HG02759 (cell line): ENCODE measurements at regions not wholly inside any gene's neighbourhood (a gene's known extent, or its start where the extent isn't known, plus 50 kb on each side); places are given as distances from the start of the nearest gene placed in this dataset.

Experiments
- ATAC-seq: cut with Tn5 transposase; IDR thresholded peaks from one replicate; pipeline ENCODE4 v1.9.1; 2021; ENCODE audit warnings: mild to moderate bottlenecking, moderate library complexity; ENCODE audit not compliant: unreplicated experiment

DNA sequence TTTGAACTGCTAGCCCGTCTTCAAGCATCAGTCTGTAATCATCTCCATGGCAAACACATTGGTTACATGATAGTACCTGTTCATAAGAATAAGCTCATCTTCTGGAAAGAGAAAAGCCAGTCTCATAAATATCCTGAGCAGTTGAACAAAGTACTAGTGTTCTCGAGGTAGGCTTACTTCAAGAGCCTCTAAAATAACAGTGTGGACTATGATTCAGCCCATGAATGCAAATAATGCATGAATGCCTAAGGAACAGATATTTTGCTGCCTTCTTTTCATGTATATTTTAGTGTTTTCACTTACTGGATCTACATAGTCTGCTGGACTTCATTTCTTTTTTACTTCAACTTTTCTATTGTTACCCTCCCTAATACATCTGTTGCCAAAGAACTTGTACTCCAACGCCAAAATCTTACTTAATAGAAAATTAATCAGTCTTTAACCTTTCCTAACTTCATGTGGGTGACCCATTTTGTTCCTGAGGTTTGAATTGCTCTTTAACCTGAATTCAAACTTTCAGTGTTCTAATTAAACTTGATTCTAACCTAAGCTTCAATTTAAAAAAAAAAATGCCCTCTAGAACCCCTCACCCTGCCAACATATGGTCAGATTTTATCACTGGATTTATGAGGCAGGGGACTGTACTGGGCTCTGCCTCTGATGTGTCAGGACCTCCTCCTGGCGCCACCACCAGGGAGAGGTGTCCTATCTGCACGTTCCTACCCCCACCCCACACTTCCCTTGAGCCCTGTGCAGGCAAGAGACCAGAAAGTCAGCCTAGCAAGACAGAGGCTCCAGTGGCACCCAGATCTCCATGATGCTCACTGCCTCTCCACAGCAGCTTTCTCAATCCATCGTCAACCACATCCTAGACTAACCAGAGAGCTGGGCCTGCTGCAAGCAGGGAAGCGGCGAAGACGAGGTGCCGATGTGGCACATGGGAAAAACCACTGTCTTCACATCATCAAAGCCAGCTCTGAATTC, 264.7 kb upstream of the ID2 start:
- no peak for ATAC-seq

DNA sequence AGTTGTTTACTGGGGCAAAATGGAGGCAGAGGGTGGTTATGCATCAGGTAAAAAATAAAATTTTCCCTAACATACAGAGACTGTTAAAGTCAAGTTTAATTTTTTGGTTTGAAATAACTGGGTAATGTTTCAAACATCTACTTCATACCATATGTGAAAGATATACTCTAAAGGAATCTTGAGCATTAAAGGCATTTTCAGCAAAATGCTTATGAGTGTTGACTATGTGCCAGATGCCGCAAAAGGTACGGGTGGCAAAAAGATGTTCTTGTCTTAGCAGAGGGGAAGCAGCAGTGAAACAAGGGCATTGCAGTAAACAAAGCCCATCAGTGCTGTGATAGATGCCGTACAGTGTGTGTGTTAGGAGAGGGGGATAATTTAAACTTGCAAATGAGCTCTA, 263.1 kb upstream of the ID2 start:
- no peak for ATAC-seq

DNA sequence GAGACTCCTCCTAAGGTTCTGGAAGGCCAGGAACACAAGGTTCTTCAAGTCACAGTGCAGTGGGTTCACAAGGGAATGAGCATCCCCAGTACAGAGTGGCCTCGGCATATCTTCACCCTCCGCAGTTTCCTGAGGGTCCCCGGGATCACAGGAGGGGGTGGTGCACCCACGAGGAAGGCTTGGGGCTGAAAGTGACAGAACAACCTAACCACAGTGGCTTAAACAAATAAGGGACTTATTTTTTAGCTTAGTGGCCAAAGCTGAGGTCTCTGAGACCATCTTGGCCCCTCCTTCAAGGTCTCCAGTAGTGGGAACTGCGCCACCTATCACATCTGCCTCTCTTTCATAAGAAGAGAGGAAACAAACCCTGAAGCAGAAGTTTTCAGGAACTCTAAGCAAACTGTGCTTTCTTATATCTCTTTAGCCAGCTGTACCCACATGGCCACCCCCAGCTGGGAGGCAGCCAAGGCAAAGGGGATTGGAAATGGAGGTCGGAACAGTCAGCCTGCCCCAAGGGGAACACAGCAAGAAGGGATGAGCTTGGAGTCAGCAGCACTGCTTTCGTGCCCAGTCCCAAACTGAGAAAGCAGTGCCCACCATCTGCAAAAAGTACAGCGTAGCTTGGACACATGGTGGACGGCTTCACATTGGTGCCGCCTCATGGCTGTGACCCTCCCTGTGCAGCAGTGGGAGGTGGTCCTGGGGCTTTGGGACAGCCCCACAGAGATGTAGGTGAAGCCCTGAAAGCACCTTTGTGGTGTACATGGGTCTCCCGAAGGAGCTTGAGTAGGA, 260.0 kb upstream of the ID2 start:
- peak; percentile 91 for ATAC-seq

DNA sequence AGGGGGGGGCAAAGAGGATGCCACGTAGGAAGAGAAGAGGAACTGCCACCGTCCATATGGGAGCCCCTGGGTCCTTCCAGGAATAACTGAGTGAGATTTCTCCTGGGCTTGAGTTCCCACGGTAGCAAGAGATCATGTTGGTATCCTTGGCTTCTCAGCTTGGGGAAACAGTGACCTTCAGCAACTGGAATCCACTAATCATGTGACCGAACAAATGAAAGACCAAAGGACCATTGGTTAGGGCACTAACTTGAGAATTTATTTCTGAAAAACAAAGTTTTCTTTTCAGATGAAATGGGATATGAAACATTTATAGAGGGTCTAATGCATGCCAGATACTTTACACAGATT, 259.4 kb upstream of the ID2 start:
- no peak for ATAC-seq

DNA sequence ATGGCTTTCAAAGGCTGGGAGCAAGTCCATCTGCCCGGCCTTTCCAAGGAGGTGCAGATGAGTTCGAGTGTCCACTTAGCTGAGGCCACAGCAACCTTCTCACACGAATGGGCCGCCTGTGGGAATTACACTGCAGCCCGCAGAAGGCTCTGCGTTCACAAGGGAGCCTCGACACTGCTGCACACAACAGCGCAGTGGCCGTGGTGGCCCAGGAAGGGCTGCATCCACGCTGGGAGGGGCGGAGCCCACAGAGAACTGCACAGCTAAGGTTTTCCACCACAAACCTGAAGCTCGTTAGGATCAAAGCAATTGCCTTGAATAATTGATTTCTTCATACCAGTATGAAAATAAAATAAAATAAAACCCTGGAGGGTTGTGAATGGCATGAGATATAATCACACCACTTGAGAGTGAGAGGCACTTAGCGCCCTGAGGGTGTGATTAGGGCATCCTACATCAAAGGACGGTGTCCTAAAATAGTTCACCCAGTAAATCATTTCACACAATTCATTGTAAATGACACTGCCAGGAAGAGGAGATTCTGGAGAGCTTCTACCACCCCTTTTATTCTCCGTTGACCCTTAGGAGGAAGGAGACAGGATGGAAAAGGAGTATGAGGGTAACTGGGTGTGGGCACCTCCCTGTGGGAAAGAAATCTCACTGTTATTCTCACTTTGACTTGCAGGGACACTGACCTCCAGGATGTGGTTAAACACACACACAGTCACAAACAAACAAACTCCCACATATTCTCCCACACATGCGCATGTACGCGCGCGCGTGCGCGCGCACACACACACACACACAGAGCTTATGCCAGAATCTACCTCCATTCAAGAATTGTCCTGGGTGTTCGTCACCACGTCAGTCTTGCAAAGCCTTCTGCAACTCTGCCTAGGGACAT, 256.6 kb upstream of the ID2 start:
- ATAC-seq = no peak

DNA sequence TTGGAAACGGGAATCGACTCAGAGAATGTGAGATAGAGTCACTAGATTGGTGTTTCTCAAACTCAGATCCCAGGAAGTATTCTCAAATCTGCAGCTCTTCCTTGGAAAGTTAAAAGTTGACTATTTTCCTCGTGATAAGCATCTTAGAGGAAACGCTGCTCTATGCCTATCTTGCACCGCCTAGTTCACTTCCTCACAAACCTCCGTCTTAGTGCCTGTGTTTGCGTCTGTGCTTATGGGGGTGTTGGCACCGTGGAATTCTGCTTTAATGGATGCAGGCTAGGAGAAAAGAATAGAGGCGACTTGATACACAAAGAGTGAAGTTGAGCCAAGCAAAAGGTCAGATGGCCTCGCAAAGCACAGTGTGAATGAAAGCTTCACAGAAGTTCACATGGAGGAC, 255.3 kb upstream of the ID2 start:
- no peak for ATAC-seq

DNA sequence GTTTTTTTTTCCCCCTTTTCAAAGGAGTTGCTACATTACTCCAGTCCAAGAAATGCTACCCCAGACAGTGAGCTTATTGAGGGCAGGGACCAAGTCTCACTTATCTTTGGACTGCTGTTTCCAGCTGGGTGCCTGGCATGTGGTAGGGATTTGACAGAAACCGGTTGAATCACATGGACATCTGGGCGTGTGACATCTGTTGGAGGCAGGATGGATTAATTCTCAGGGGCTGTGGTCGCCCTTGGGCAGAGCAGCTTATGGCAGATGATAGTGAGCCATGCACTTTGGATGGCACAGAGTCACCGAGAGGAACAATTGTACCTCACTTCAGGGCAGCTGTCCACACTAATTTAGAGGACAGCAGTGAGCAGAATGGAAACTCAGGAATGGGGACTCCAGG, 254.6 kb upstream of the ID2 start:
- ATAC-seq = no peak

DNA sequence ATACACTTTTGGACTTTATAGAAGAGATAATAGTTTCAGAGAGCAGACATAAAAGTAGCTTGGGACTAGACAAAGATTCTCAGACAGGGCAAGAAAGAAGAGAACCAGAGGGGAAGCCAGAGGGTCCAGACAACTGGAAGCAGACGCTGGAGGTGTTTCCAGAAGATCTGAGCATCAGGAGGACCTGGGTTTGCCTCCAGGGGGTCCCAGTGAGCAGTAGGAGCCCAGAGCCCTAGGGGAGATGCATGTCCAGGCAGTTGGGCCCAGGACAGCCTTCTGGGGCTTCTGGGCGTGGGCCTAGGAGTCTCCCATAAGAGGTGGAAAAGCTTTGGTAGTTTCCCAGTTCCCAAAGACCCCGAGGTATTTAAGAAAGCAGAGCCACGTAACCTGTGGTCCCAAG, 251.2 kb upstream of the ID2 start:
- ATAC-seq = no peak

DNA sequence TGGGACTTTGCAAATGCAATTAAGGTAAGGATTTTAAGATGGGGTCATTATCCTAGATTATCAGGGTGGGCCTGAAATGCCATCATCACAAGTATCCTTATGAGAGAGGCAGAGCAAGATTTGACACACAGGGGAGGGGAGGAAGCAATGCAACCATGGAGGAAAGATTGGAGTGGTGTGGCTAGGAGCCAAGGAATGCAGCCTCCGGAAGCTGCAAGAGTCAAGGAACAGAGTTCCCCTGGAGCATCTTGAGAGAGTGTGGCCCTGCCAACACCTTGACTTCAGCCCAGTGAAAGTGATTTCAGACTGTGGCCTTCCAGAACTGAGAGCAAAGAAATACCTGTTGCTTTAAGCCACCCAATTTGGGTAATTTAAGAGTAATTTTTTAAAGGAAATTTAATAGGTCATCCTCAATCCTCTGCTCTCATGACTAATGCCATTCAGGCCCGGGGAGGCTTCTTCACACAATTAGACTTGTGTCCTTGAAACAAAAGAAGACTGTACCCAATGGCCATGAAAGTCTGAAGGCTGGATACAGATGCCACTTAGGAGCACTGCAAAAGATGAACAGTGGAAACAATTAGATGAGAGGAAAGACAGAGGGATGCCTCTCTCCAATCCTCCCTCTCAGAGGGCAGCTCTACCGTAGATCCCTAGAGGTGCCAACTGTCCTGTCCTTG, 250.3 kb upstream of the ID2 start:
- no peak for ATAC-seq

DNA sequence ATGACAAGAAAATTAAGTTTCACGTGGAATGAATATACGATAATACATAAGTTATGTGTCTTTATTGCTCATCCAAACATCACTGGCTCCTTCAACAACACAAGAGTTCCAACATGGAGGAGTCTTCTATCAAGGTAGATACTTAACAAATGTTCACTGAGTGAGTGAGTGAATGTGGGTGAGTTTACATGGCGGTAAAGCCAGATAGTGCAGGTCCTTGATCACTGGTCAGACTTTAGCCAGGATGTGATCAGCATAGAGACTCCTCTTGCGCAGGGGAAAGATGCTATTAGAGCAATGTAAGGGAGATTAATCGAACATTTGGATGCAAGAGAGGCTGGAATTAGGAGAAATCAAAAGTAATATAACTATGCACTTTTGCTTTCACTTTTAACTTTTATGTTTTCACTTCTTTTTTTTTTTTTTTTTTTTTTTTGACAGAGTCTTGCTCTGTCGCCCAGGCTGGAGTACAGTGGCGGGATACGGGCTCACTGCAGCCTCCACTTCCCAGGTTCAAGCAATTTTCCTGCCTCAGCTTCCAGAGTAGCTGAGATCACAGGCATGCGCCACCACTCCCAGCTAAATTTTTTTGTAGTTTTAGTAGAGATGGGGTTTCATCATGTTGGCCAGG, 249.0 kb upstream of the ID2 start:
- ATAC-seq = no peak

DNA sequence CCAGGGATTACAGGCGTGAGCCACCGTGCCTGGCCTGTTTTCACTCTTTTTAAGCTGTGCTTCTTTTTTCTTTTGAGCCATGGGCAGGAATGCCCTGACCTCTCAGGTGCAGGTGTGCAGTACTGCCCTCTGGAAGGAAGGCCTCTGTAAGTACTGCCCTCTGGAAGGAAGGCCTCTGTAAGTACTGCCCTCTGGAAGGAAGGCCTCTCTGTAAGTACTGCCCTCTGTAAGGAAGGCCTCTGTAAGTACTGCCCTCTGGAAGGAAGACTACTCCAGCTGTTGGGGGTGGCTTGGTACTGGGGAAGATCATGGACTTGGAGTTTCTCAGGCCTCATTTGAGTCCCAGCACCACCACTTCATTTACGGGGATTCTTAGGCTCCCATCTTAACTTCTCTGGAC, 248.5 kb upstream of the ID2 start:
- ATAC-seq = no peak

DNA sequence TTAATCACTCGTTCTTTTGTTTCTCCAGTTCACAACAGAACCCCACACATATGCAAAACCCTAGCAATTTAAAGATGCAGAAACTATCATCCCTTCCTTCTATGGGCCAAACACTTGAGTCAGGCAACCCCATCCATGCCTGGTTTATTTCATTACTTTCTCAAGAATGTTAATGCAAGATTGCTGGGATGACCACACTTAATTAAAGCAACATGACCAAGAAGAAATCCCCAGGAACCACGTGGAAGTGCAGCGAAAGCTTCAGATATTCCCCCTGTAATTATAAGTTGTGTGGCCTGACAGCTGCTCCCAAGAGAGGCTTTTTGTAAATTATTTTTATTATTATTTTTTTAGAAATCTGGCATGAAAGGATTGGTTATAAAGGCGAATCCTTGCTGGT, 246.2 kb upstream of the ID2 start:
- no peak for ATAC-seq

DNA sequence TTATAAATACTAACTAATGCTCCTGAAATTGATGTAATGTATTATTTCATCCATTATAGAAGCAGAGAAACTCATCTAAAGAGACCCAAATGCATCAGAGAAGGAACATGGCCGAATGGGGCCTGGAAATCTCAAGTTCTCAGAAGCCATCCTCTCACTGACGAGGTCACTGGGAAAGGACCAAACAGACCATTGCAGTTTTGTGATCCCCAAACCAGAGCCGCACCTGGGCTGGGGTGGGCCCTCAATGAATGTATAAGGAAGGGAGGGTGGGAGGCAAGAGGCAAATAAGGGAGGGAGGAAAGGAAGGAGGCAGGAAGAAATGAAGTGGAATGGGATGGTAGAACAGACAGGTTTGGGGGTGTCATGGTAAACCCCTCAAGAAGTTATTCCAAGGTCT, 245.3 kb upstream of the ID2 start:
- no peak for ATAC-seq

DNA sequence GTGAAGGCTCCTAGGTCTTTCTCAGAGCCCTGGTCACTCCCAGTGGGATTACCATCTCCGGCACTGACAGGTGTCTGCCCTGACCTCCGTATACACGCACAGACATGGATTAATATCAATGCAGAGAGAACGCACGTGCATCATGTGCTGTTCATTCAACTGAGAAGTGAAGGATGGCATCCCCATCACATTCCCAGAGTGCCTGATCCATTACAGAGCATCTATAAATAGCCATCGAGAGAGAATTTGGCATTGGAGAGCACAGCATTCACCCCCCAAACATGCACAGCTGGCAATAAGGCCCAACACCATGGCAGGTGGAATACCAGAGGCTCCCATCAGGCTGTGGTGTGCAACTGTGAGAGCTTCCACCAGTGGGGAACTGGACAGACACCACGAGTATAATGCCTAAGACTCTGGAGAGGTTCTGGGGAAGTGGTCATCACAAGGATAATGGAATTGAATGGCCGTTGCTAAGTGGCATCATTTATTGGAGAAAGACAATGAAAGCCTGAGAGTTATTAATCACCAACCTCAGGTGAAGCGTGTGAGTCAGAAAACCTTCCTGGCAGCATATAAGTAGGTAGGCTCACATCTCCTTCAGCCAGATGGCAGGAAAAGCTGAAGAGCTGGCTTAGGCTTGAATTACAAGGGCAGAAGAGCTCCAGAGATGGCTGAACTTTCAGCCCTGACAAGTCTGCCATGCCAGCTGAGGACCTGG, 244.5 kb upstream of the ID2 start:
- no peak for ATAC-seq

DNA sequence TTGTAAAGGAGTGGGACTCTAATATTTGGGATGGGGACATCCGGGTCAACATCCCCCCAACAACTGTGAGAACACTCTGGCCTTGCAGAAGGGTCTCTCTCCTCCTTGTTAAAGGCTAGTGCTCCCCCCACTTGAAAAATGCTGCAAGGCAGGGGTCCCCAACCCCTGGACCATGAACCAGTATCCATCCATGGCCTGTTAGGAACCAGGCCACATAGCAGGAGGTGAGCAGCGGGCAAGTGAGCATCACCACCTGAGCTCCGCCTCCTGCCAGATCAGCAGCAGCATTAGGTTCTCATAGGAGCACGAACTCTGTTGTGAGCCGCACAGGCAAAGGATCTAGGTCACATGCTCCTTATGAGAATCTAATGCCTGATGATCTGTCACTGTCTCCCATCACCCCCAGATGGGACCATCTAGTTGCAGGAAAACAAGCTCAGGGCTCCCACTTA, 243.9 kb upstream of the ID2 start:
- no peak for ATAC-seq

DNA sequence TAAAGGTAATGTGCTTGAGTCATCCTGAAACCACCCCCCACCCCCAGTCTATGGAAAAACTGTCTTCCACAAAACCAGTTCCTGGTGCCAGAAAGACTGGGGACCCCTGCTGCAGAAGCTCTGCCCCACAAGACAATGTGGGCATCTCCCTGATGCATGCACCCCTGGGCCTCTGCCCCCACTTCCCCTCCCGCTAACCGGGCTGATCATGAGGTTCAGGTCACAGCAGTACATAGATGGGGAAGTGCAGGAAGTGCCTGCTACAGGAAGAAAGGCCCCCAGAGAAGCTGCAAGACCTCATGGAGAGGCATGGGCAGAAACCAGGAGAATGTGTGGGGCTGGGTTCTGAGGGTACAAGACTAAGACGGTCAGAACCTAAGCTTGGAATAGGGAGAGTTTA, 243.4 kb upstream of the ID2 start:
- no peak for ATAC-seq

DNA sequence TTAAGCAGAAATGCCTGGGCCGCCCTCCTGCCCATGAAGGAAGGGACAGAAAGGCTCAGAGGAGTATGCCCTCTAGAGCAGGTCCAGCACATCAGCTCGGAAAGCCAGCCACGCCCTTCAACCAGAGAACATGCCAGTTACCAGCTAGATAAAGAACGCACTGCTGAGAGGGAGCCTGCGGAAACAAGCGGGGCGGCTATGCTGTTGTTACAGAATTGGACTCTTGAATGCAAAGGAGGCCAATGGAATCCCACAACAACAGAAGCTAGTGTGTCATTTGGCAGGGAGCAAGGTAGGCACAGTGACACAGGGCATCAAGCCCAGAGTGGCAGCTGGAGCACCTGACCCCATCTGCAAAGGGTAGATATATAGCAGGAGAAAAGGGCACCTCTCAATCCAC, 242.9 kb upstream of the ID2 start:
- ATAC-seq = no peak

DNA sequence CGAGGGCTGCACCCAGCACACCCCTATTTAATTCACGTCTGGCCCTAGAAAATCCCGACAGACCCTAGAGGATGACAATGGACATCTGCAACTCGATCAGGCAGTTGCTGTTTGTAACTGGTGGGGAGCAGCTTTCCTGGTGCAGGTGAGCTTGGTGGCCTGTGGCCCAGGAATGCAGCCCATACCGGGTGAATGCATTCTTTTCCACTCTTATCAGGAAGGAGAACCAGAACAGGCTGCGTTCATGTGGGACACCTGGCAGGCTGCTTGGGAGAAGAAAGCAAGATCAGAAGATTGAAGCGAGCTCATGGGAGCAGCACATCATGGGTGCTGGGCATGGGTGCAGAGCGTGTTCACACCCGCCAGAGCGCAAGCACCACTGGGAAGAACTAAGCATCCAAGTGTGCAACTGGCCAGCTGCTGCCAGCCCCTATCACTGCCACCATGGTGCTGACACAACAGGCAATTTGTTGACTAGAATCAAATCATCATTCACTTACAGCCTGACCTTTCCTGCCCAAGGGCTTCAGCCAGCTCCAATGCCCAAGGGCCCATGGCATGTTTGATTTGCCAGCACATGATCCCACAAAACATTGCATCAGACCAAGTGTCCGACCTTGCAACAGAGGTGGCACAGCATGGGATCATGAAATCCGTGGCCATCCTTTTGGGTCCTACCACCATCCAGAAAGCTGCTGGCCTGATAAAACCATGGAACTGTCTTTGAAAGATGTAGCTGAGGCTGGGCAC, 241.7 kb upstream of the ID2 start:
- ATAC-seq = no peak

DNA sequence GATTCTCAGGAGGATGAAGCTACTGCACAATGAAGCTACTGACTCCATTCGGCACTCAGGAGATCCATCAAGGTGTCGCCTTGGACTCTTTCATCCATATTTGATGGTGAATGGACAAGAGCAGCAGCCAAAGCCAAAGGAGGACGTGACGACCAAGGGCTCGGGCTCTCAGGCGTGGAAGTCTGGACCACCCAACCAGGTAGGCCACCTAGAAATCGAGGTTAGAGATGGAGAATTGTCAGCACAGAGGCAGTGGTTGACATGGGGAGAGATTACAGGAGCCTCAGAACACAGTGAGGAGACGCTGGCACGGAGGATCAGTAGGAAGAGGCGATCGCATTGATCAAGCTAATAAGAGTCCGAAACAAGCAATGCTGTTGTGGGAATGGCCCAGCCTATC, 240.5 kb upstream of the ID2 start:
- ATAC-seq = no peak
